ENCODE measurements at regions not wholly inside any gene's neighbourhood (a gene's known extent, or its start where the extent isn't known, plus 50 kb on each side); places are given as distances from the start of the nearest gene placed in this dataset.
"Not testable (repeated sequence)": the region's sequence is repeated elsewhere in the genome, so short reads cannot be mapped to it uniquely, and the experiment has no call there.

DNA sequence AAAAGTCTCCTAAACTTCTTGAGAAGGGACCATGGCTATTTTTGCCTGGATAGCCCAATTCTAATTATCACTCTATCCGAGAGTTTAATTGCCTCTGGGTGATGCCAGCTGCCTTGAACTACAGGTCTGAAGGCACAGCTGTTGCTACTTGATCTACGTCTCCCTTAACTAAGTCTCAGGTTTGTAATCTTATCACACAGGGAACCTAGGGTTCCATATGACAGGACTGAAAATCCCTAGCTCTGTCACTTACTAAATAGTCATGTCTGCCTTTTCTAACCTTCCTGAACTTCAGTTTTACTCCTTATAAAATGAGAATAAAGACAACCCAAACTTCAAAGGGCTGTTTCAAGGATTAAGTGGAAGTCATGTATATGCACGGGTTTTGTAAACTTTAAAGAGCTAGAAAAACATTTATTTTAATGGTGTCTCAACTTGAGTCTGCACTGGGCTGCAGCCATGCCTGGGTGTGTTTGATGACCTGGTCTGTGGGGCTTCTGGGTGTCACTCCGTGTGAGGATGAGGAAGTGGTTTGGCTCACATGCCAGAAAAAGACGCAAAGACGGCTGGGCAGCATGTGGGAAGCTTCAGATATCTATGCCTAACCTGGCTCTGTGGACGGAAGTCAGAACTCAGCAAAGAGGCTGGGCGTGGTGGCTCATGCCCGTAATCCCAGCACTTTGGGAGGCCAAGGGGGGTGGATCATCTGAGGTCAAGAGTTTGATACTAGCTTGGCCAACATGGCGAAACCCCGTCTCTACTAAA lies 129.3 kb upstream of the SLC44A1 start:
- peak; percentile 14 for DNase-seq

DNA sequence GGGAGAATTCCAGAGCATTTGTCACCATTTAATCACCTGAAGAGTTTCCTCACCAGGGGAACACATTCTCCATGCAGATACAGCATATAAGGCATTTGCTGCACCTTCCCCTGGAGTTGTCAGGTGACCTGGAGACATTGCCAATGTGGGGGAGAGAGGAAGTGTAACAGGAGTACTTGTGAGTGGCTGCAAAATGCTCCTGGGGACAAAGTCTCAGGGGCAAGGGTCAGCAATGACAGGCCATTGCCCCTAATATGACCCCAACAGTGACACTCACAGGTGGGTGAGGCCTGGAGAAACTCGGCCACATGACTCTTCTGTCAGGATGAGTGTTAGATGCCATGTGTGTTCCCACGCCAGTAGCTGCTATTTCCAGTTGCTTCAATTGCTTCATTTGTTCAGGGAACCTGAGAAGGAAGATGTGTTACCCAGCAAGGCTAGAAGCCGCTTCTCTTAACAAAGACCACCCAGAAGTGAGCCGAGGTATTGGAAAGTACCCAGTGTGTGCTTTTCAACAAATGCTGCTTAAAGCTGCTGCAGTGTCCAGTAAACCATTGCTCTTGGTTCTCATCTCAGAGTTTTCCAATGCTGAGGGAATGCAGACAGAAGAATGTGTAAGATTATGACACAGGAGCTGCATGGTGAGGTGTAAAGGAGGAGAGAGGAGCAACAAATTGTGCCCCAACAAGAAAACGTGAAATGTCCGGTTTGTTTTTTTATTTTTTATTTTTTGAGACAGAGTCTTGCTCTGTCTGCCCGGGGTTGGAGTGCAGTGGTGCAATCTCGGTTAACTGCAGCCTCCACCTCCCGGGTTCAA lies 128.2 kb upstream of the SLC44A1 start:
- peak; percentile 82 for DNase-seq

DNA sequence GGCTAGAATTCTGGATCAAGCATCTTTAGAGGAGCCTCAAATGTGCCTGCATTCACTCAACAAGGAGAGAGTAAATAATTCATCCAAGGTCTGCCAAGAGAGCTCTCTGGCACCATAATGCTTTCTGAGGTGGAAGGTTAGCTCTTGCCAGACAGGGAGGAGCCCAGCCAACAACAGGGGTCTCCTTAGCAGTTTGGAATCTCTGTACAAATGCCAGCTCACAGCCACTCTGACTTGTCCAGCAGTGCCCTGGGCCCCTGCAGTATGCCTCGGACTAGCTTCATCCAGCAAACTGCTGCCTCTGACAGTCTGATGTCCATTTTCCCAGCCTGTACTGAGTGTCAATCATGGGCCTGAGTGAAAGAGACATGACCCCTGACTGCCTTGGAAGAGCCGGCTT lies 127.2 kb upstream of the SLC44A1 start:
- no peak for DNase-seq

DNA sequence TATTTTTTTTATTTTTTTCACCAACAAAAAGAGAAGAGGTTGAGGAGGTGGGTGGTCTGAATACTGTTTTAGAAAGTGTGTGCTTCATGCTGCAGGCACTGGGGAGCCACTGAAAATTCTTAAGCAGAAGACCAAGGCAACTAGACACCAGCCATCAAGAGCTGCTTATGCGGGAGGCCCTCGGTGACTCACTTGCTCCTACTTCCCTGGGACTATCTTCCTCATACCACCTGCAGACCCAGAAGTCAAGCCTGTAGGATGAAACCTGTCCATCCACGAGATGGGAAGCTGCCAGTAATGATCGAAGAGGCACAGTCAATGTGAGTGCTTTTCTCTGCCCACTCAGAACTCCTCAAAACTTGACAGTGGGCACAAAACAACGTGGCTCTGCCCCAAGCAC lies 125.8 kb upstream of the SLC44A1 start:
- DNase-seq, result no peak

DNA sequence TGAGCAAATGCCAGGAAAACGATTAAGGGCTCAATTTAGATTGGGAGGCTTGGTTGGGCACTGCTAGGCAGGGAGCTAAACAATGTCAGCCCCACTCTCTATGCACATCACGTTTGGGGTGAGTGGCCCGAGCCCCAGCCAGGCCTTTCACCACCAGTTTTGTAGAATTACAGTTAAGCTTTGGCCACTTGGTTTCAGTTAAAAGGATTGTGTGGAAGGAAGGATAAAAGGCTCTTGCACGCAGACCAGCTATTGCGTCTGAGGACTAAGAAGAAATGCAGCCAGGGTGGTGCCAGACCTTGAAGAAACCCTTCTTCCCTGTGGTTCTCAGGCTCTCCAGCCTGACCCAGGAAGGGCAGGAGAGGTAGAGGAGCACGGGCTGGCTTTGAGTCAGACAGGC lies 125.3 kb upstream of the SLC44A1 start:
- DNase-seq, result peak; percentile 50

DNA sequence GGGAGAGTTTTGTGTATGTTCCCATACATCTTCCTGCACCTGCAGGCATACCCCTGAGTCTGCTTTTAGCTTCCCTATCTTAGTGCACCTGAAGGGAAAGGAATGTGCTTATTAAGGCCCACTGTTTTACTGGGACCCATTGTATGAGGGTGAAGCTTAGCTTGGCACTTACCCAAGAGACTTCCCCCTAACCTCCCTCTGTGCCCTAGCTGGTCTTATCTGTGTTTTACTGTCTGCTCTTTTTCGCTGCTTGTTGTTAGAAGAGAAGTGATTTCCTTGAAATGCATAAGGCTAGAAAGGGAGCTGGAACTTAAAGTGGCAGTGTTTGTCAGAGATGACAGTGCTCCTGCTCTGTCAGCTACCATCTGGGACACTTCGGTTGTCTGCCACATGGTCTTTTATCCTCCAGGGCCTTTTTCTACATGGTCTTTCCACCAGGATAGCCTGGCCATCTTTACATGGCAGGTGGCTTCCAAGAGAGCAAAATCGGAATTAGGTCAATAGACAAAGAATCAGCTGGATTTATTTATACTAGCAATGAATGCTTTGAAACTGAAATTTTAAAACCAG lies 122.5 kb upstream of the SLC44A1 start:
- no peak for DNase-seq

DNA sequence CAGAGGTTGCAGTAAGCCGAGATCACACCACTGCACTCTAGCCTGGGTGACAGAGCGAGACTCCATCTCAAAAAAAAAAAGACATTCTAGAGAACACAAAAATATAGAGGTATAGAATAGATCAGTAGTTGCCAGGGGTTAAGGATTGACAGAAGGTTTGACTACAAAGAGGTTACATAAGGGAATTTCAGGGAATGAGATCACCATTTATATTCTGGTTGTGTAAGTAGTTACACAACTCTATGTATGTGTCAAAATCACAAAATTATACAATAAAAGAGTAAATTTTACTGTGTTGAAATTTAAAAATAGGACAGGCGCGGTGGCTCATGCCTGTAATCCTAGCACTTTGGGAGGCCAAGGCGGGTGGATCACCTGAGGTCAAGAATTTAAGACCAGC lies 119.9 kb upstream of the SLC44A1 start:
- not testable (repeated sequence) for DNase-seq

DNA sequence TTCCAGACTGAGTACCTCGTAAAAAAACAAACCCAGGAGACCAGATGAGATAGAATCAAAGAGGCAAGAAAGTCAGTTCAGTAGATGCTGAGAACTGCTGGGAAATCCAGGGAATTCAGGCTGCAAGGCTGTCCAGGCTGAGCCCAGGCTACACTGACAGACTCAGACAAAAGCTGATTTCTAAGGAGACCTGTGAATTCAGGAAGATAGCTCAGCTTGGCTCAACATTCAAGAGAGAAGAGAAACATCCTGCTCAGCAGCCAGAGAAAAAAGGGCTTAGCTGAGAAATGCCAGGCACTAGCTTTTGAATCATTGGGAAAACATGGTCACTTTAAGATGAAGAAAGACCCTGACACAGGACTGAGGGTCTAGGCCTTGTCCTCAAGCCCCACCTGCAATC lies 118.2 kb upstream of the SLC44A1 start:
- no peak for DNase-seq

DNA sequence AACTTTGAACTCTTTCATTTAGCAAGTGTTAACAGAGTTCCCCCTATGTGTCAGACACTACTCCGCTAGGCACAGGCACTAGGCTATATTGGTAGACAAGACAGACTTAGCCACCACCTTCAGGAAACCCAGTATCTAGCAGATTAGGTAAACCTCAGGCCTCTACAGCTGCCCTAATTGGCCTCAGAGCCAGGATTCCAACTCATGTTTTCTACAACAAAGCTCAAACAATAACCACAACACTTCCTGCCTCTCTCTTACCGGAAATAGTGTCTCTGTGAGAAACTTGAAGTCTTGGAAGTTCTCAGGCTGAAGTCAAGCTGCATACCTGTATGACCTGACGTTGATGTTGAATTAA lies 116.6 kb upstream of the SLC44A1 start:
- no peak for DNase-seq

DNA sequence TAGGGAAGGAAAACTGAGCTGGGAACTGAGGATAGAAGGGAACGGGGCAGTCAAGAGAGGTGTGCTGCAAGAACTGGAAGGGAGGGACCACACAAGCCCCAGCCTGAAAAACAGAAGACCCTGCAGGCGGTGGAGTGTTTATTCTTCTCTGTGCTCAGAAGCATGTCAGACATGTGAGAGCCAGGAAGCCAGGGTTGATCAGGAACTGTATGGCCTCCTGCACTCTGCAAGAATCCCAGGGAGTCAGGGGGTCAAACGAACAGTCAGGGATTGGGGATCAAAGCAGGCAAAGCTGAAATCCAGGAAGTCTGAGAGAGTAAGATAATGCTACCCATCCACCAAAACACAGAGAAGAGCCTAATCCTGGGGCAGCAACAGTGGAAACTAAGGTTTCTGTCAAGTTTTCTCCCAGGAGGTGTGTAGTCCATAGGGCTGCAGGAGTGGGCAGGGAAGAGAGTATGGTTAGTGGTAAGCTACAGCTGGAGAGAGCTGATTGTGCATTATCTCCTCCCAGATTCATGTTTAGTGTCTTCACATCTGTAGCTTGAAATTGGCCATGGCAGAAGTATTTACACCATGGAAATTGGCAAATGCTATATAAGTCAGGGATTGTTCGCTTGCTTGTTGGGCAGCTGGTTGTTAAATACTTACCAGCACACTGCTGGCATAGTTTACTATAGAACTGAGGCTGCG lies 115.4 kb upstream of the SLC44A1 start:
- DNase-seq, result no peak

DNA sequence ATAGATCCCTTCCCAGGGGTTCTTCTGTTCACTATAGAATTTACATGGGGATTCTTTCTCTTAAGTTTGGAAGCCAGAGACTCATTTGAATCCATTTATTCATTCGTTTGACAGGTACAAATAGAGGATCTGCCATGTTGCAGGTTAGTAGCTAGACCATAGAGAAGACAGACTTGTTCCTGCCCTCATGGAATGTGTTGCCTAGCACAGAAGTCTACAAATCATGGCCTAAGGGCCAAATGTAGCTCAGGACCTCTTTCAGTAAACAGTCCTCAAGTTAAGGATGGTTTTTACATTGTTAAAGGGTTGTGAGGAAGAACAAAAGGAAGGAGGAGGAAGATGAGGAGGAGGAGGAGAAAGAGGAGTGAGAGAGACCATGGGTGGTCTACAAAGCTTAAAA lies 114.7 kb upstream of the SLC44A1 start:
- DNase-seq, result no peak

DNA sequence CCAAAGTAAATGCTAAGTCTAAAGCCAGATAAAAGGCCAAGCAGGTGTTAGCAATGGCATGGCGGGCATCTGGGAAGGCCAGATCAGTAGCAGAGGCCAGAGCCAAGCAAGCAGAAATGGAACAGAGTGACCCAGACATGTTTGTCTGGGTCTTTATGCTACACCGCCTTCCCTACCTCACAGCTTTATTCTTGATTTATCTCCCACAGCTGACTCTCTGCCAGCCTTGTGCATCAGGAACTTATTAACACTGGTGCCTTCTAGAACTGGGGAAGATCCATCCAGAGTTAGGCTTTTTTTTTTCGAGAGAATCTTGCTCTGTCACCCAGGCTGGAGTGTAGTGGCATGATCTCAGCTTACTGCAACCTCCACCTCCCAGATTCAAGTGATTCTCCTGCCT lies 112.5 kb upstream of the SLC44A1 start:
- DNase-seq, result no peak

DNA sequence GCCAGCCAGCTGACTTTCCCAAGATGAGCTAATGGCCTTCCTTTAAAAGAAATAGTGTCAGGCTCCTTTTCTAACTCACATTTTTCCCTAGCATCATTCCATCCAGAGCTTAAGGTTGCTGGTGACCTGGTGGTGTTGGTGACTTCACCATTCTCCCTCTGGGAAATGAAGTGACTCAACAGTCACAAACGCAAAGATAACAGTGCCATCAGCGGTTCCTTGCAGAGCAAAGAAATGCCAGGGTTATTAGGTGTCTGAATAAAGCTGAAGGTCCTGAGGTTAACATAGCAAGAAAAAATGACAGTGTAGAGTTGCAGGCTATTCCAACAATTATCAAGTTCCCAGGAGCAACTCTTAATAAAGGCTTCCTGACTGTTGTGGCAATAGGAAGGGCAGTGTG lies 111.8 kb upstream of the SLC44A1 start:
- DNase-seq, result no peak

DNA sequence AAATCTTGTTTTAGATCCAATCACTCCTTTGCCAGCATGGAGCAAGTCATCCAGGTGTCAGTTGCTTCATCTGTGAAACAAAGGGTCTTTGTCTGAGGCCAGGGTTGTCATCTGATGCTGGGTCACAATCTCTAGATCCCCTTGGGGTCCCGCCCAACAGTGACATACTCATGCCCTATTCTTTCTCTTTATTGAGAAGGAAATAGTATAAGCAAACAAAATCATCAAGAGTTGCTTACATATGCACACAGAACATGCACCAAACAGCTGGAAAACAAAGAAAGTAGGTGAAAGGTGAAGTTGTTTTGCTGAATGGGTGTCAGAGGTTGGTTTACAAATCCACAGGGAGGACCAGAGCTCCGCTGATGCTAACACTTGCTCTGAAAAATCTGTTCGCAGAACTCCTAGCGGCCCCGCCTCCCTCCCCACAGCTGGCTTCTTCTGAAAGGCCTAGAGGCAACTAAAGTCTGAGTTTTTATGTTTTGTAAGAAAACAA lies 106.1 kb upstream of the SLC44A1 start:
- peak; percentile 87 for DNase-seq

DNA sequence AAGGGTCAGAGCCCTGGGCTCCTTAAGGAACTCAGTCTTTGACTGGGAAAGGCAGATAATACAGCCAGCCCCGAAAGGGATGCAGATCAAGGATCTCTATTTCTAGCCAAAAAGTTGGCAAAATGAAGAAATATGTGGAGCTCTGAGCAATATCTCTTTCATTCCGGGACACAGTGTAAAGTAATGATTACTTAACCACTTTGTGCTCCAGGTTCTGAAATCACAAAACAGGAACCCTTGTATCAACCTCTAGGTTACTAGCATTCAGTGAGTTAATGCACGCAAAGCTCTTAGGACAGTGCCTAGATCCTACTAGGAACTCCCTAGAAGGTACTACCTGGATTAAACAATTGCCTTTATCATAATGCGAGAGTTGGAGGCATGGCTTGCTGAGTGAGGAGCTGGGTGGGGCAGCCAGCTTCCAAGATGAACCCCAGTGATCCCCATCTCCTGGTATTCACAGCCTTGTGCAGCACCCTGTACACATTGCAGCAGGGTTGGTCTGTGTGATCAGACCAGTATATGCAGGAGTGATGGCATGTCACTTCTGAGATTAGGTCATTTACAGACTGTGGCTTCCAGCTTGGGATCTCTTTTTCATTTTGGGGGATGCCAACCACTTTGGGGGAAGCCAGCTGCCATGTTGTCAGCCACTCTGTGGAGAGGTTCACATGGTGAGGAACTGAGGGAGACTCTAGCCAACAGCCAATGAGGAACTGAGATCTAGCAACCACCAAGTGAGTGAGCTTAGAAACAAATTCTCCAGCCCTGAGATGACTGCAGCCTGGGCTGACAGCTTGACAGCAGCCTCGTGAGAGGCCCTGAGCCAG lies 103.1 kb upstream of the SLC44A1 start:
- DNase-seq, result no peak

DNA sequence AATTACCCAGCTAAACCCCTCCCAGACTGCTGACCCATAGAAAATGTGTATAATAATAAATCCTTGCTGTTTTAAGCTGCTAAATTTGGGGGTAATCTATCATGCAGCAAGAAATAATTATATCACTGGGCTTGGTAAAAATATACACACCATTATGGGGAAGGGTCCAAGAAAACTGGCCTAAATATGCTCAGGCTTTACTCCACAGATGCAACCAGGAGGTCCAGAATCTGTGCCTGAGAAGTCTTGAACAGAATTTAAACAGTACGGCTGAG lies 102.5 kb upstream of the SLC44A1 start:
- DNase-seq, result no peak

DNA sequence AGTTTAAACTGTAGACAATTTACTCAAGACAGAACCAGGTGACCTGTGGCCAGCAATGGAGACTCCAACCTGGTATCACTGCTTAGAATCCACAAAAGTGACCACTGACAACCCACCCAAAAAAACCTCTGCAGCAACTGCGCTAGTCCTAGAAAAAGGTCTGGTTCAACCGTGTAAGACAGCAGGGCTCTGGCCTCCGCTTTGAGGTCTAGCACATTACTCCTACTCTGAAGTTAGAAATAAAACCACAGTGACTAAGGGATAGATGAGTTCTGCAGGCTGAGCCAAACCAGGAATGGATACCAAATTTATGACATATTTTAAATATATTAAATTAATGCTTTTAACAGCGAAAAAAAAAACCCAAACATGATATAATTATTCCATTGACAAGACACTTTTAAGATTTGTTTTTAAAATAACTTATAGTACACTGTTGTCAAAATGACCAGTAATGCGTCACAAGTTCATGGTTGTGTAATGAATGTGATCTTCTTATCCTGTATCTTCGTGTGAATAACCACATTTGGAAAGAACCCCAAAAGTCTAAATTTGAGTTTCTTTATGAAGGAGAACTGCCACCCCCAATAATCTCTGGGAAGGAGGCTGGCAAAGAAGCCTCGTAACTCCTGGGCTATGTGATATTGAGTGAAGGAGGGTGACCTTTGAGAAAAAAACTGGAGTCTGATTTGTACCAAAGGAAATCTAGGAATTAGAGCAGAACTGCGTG lies 101.9 kb upstream of the SLC44A1 start:
- no peak for DNase-seq

DNA sequence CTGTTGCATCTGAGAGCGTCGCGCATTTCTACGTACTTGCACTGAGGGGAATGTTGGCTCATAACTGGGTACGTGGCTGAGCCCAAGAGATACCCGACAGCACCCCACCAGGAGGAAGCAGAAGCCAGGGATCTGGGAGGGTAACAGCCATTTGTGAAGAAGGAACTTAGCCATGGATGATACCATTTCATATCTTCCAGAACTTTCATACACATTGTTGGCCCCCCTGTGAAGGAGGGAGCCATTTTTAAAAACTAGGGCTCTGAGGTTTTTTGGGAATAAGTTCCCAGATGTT lies 101.4 kb upstream of the SLC44A1 start:
- DNase-seq, result no peak

DNA sequence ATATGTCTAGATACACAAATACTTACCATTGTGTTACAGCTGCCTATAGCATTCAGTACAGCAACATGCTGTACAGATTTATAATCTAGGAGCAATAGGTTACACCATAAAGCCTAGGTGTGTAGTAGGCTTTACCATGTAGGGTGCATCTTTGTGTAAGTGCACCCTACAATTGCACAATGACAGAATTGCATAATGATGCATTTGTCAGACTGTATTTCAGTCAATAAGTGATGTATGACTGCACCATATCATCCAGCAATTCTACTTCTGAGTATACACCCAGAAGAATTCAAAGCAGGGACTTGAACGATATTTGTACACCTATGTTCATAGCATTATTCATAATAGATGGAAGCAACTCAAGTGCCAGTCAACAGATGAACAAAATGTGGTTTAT lies 100.4 kb upstream of the SLC44A1 start:
- DNase-seq, result no peak

DNA sequence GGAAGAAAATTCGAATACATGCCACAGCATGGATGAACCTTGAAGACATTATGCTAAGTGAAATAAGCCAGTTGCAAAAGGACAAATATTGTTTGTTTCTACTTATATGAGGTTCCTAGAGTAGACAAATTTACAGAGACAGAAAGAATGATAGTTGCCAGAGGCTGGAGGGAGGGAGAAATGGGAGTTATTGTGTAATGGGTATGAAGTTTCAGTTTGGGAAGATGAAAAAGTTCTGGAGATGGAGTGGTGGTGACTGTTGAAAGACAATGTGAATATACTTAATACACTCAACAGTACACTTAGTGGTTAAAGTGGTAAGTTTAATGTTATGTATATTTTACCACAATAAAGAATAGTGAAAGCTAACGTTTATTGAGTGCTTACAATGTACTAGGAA lies 99.6 kb upstream of the SLC44A1 start:
- DNase-seq, result no peak

DNA sequence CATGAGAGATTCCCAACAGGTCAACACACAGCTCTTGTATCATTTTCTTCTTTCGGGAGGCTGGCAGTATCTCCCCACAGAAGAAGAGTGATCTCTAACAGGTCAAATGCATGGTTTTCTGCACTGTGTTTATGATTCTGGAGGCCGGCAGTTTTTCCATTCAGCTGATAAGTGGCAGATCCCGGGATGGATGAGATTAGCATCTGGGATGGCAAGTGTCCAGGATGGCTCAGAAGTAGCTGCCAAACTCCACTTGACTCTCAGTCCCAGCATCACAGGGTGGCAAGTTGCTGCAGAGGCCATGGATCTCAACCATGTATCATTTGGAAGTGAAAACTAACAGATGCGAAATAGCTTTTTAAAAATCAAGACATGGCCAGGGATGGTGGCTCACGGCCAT lies 97.8 kb upstream of the SLC44A1 start:
- peak; percentile 62 for DNase-seq

Data from tongue (tissue), 1 donor.